MM.1S (cell line): ENCODE measurements at regions not wholly inside any gene's neighbourhood (a gene's known extent, or its start where the extent isn't known, plus 50 kb on each side); places are given as distances from the start of the nearest gene placed in this dataset.

Experiments
- CTCF ChIP-seq: fragments of 300-600 bp; sonication (generic); IDR thresholded peaks from 2 replicates; pipeline ENCODE4 v1.5.1; 2016; ENCODE audit warnings: antibody characterized with exemption, low read length, mixed read lengths
- EZH2phosphoT487 ChIP-seq: fragments of 300-600 bp; sonication (generic); IDR thresholded peaks from 2 replicates; pipeline ENCODE4 v1.6.1; 2018; ENCODE audit warnings: antibody characterized with exemption, low read length

GRCh38 chr2:88959480-88960204 is 268.2 kb downstream of the RPIA start:
- TF ChIP-seq CTCF (peak; percentile 41), EZH2phosphoT487 (no peak)
